Mesenteric fat pad (tissue), 1 donor: ENCODE measurements at regions not wholly inside any gene's neighbourhood (a gene's known extent, or its start where the extent isn't known, plus 50 kb on each side); places are given as distances from the start of the nearest gene placed in this dataset.
"Not testable (repeated sequence)": the region's sequence is repeated elsewhere in the genome, so short reads cannot be mapped to it uniquely, and the experiment has no call there.

Experiments used
- DNase-seq: peaks from one replicate; pipeline ENCODE4 v3.0.0-alpha.2; 2020; ENCODE audit warnings: low spot score
- donor health status: DM: yes; HTN: yes; CAD: no.

DNA sequence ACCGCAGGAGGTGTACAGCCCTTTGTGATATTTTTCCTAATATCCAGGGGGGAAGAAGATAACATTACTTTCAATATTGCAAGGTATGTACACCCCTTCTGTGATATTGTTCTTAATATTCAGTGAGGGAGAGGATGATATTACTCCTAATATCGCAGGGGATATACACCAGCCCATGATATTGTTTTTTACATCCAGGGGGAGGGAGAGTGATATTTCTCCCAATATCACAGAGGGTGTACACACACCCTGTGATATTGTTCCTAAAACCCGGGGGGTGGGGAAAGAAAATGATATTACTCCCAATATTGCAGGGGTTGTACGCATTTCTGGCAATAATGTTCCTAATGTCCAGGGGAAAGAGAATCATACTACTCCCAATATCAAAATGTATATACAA is 58.0 kb upstream of the SLC25A48 start:
- no peak for DNase-seq

DNA sequence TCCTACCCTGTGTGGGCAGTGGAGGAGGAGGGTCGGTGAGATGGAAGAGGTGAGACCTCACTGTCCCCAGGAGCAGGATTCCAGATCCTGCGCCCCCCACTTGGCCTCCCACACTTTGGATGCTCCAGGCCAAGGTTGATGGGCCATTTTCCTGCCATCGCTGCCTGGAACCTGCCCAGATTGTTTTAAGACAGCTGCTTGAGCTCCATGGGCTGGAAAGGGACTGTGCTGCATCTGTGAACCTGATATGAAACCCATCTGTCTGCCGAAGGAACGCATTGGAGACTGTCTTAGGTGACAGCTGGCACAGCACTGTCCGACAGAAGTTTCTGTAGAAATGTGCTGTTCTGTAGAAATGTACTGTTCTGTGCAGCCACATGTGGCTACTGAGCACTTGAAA is 72.7 kb upstream of the SLC25A48 start:
- DNase-seq = no peak

DNA sequence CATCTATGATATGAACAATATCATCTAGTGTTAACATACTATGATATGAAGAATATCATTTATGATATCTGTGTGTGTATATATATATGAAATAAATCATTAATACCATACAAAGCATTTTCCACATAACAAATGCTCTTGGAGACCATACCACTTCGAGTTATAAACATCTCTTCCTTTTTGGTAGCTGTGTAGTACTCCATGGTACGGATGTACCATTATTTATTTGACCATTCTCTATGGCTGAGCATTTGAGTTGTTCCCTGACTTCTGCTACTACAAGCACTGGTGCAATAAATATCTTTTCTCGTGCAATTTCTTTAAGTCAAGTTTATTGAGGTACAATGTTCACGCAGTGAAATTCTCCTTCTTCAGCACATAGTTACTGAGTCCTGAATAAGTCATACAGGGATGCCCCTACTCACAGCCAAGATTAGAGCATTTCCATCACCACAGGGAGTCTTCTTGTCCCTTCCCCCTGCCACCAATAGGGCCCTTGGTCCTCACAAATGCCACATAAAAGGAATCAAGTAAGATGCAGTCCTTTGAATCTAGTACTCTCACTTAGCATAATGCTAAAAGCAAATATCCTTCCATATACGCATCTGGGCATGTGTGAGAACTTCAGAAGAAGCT is 75.2 kb upstream of the SLC25A48 start:
- DNase-seq = no peak

DNA sequence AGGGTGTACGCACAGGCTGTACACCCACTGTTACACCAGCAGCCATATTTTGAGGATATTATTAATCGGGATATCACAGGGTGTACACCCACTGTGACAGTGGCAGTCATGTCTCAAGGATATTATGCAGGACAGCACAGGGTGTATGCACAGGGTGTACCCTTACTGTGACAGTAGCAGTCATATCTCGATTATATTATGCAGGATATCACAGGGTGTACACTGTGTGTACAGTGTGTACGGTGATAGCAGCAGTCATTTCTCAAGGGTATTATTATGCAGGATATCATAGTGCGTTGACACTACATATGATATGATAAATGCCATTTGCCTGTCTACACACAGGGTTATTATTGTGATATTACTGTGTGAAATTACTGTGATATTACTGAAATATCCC is 80.5 kb upstream of the SLC25A48 start:
- no peak for DNase-seq

DNA sequence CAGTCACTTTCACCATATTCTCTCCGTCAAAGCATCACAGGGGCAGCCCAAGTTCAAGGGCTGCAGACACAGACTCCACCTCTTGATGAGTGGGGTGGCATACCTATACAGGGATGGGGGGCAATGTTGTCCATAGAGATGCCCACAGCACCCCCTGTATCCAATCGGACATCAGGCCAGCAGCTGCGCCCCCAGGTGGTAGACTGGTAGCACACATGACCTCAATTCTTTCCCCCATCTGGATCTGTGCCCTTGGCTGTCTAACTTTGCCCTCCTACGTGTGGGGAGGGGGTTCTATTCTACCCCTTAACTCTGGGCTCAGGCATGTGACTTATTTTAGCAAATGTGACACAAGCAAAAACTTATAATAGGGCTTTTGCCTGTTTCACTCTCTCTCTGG is 84.0 kb upstream of the SLC25A48 start:
- no peak for DNase-seq

DNA sequence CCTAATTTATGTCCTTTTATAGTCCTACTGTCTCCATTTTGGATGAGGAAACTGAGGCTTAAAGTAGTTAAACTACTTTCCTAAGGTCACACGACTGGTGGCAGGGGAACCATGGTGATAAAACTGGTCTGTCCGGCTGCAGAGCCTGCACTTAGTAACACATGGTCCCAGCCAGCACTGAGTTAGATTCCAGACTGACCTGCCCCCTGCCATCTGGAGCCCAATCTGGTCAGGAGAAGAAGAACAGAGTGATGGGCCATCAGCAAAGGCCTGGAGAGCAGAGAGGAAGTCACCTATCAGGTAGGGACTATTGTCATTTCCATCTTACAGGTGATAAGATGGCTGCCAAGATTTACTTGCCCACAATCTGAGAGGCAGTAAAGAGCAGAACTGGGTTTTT is 86.6 kb upstream of the SLC25A48 start:
- no peak for DNase-seq

DNA sequence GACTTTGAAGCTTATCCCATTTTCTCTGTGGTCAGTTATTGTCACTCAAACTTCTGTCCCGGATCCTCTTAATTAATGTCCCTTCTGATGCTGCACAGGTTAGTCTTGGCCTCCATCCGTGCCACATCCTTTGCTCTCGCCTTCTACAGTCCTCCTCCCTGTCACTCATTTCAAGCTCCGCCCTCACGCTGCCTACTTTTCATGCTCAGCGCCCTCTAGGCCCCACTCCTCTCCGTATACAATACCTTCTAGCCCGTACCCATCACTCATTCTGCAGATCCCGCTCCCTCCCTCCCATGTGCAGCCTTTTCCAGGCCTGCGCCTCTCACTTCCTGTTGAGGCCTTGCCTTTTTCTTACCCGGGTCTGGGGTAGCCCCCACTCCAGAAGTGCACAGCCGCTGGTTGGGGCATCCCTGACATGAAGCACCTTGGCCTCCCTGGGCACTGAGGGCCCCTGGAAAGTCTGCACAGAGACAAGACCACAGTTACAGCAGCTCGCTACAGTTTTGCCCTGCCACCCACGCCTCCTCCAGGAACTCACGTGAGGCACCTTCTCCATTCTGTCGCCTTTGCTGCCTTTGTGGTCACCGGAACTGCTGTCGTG is 88.5 kb upstream of the SLC25A48 start:
- DNase-seq = no peak

DNA sequence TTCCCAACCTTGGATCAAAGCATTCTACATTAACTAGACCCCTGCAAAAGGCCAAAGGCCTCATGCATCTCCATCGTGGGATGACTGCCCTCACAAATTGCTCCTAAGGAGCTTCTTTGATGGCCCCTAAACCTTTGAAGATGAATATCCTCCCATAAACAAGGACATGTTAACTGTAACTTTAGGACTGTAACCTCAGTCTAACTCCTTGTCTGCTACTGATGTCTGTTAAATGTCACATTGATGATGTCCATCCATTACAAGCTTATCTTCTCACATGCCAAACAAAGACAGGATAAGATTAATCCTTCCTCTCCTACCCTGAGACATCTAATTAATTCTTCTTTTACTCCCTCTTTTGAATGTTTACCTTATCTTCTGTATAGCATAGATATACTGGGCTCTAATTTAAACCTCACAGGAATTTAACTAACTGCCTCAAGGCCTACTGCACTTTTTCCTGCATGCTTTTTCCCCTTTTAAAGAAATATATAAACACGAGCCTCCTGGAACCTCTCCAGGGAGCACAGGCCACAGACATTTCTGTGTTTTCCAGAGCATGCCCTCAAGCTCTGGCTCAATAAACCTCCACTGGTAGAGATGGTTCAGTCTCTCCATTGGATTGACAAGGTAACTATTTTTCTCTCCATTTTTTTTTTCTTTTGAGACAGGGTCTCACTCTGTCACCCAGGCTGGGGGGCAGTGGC is 90.6 kb upstream of the SLC25A48 start:
- no peak for DNase-seq

DNA sequence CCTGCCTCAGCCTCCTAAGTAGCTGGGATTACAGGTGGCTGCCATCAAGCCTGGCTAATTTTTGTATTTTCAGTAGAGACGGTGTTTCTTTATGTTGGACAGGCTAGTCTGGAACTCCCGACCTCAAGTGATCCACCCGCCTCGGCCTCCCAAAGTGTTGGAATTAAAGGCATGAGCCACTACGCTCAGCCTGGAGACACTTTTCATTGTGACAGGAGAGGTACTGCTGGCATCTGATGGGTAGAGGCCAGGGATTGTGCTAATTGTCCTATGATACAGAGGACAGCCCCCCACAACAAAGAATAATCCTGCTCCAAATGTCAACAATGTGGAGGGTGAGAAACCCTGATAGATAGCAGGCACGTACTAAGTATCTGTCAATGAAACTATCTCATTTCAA is 91.3 kb upstream of the SLC25A48 start:
- no peak for DNase-seq

DNA sequence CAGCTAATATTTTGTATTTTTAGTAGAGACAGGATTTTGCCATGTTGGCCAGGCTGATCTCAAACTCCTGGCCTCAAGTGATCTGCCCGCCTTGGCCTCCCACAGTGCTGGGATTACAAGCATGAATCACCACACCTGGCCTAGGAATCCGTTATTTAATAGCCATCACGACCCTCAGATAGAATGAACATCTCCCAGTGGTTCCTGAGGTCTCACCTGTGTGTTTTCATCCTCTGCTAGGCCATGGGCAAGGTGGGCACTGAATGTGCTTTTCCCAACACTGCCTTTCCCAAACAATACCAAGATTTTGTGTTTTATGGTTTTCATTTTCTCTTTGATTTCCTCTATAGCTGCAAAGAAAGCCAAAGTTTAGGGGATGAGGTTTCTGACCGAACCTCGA is 92.2 kb upstream of the SLC25A48 start:
- DNase-seq = not testable (repeated sequence)

DNA sequence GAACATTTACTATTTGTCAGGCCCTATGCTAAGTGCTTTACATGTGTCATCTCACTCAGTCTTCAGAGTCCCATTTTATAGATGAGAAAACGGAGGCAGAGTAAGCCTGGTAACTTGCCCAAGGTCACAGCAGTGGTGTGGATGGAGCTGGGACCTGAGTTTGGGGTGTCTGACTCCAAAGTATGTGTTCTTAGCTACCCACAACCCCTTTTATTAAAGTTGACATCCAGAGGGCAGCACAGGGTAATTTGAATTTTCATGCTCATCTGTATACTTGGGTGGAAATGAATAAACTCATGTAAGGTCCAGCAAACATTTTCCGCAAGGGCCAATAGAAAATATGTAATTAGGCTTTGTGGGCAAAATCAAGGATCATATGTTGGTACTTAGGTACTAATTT is 93.4 kb upstream of the SLC25A48 start:
- no peak for DNase-seq

DNA sequence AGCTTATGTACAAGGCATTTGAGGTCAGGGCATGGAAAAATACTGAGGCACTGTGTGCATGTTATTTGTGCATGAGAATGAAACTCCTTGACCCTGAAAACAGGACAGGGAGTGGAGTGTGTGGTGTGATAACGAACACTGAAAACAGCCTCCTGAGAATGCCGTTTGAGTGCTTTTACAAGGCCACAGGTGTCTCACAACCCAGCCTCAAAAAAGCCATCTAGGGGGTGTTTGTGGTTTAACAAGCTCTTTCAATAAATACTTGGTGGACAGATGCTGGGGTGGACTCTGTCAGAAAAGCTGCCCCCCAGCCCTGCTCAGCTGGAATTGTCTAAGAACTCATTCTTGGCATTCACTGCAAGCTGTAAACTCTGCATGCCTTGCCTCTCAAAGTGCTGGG is 94.0 kb upstream of the SLC25A48 start:
- DNase-seq = no peak

DNA sequence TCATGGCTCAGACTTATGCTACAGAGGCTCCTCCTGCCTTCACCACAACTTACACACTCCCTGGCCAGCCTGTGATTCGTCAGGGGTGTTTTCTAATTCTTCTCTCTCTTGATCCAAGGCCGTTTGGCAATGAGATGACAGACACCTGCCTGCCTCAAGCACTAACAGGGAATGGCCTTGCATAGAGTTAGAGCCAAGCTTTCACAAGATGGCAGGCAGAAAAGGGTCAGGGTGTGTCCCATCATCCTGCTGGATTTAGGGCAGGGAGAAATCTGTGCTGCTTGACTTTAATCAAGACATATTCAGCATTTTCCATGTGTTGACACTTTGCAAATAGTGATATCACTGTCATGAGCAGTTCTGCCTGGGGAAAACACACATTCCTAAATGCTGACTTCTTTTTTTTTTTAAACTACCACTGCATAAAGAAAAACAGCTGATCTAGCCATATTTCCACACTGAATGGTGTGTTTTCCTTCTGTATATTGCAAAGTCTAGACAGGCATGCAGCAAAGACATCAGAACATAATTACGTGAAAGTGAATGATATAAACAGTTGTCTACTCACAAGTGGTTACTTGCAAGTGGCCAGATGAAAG is 95.0 kb upstream of the SLC25A48 start:
- no peak for DNase-seq

DNA sequence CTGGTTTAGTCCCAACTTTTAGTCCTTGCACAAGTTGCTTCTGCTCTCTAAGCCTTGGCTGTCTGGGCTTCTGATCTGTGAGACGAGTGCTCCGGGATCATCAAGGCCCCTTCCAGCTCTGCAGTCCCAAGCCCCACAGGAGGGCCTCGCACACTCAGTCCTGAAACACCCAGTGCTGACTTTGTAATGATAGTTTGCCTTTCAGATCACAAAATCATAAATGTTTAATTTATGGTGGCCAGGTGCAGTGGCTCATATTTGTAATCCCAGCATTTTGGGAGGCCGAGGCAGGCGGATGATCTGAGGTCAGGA is 95.9 kb upstream of the SLC25A48 start:
- no peak for DNase-seq

DNA sequence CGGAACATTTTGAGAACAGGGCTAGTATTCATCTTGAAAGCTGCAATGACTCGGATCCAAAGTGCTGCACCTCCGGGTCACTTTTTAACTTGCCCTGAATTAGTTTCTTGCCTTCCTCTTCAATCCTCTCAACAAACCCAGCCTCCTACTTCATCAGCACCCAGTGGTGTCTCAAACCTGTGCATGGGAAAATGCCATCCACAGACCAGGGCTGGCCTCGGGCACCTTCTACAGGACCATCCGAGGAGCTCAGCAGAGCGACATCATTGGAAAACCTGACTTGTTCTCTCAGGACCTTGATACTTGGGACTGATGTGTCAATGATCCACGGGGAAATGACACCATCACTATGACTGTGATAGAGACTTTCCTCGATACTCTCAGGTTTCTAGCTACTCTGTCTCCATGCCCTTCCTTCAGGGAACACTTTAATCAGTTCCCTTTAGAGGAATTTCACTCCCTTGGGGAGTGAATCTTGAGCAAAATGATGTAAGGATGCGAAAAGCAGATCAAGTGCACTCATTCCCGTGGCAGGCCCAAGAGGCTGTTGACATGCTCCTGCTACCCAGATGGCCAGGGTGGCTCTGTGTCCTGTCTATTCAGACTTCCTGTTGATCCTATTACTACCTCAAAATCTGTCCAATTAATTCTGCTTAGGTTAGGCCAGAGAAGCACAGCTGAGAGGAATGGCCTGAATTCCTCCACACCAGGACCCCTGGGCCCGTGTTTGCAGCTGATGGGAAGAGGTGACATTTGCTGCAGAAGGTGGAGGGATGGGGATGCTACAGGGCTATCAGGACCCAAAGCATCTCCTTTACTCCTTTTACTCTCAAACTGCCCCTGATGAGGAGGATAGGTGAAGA is 96.5 kb upstream of the SLC25A48 start:
- DNase-seq = no peak

DNA sequence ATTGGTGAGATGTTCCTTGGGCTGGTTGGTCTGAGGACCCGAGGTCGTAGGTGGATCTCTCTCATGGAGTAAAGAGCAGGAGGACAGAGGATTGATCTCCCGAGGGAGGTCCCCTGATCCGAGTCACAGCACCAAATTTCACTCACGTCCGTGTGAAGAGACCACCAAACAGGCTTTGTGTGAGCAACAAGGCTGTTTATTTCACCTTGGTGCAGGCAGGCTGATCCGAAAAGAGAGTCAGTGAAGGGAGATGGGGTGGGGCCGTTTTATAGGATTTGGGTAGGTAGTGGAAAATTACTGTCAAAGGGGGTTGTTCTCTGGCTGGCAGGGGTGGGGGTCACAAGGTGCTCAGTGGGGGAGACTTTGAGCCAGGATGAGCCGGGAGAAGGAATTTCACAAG is 97.5 kb upstream of the SLC25A48 start:
- DNase-seq = not testable (repeated sequence)

DNA sequence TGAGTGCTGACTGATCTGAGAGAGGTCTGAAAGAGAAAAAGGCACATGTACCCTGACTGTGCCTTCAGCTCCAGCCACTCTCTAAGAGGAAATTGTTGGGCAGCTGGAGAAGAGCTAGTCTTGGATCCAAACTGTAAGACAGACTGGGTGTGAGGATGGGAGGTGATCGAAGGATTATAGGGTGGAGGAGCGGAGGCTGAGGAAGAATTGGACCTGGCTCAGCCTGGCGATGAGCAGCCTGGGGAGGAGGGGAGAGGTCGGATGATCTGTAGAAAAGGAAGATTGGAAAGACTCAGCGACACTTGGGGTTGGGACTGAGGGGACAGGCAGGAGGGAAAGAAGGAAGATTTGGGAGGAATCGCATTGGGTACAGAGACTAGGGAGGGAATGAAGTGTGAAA is 98.6 kb upstream of the SLC25A48 start:
- no peak for DNase-seq

DNA sequence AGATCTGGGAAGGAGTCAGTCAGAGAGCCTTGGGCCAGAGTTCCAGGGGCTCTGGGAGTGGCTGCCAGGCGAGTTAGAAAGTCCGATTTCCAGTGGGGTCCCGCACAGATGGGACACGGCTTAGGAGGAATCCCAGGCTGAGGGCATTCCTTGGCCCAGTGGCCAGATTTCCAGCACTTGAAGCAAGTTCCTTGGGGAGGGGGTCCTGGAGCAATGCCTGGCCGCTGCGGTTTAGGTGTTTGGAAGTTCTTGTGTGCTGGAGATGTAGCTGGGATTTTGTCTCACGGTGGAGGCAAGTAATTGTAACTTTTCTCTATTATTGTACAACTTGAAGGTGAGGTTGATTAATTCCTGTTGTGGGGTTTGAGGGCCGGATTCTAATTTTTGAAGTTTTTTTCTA is 99.5 kb upstream of the SLC25A48 start:
- DNase-seq = not testable (repeated sequence)

DNA sequence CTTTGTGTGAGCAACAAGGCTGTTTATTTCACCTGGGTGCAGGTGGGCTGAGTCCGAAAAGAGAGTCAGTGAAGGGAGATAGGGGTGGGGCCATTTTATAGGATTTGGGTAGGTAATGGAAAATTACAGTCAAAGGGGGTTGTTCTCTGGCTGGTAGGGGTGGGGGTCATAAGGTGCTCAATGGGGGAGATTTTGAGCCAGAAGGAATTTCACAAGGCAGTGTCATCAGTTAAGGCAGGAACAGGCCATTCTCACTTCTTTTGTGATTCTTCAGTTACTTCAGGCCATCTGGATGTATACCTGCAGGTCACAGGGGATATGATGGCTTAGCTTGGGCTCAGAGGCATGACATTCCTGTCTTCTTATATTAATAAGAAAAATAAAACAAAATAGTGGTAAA is 103.4 kb upstream of the SLC25A48 start:
- DNase-seq = not testable (repeated sequence)

DNA sequence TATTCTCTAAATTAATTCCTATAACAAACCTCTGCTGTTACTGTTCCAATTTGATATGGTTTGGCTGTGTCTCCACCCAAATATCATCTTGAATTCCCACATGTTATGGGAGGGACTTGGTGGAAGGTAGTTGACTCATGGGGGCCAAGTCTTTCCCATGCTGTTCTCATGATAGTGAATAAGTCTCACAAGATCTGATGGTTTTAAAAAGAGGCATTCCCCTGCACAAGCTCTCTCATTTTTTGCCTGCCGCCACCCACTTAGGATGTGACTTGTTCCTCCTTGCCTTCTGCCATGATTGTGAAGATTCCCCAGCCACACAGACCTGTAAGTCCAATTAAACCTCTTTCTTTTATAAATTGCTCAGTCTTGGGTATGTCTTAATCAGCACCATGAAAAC is 104.3 kb upstream of the SLC25A48 start:
- DNase-seq = not testable (repeated sequence)

DNA sequence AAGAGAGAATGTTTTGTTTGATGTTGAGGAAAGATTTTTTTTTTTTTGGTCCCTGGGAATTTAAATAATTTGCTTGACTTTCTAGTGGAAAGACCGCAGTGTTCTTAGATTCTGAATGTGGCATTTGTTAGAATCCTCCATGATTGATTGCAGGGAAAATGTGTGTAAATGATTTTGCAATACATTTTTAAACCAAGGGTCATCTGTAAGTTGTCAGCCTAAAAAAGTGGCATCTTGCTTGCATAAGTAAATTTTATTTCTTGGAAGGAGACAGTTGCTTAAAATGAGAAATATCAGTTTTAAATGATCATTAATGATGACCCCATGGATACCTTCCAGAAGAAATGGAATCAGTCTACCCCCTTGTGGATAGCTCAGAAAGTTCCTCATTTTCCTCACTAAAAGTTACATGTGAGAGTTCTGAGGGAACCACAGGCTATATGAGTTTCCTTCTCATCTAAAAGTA is 105.1 kb upstream of the SLC25A48 start:
- no peak for DNase-seq

DNA sequence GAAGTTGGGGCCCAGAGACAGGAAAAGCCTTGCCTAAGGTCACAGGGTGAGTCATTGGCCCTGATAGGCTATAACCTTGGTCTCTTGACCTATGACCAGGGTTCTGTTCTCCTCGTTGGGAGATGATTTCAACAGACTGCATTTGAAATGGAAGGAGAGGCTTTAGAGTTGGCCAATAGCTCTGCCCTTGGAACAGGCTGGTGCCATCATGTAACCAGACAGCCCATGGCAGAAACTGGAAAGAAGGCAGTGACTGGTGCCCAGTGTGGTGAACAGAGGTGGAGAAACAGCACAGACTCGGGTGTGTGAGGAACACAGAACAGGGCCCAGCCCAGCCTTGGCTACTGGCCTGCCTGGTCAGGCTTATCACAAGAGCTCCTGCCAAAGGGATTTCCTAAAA is 109.8 kb upstream of the SLC25A48 start:
- no peak for DNase-seq
